Adrenal gland (tissue), 5 donors: ENCODE measurements at regions not wholly inside any gene's neighbourhood (a gene's known extent, or its start where the extent isn't known, plus 50 kb on each side); places are given as distances from the start of the nearest gene placed in this dataset.

Source experiments
- CTCF ChIP-seq, 6 experiments: fragments of 450-650 bp in 4 of 6; fragments of 200-600 bp in 2 of 6; sonication (generic) in 1 of 6; IDR thresholded peaks; 1 replicate in 5 of 6; 2 replicates in 1 of 6; pipeline versions ENCODE4 v1.5.1 to v1.8.0; 2016 to 2021; ENCODE audit warnings: antibody characterized with exemption in 6 of 6, mild to moderate bottlenecking in 2 of 6, moderate library complexity in 1 of 6
- POLR2A ChIP-seq, 2 donors: fragments of 450-650 bp; IDR thresholded peaks; one replicate each; pipeline ENCODE4 v1.6.1; 2017; ENCODE audit warnings: antibody characterized with exemption in 2 of 2, mild to moderate bottlenecking in 2 of 2, moderate library complexity in 1 of 2
- donor health status: DM: no; HTN: no; CAD: no.

GRCh38 chr2:30312916-30313315 is 81.6 kb downstream of the LBH start:
- TF ChIP-seq POLR2A (IDR thresholded peaks at IDR 0.05): no peak
- no peak for TF ChIP-seq CTCF (IDR thresholded peaks at IDR 0.05)
